B cell (primary cell): ENCODE measurements at regions not wholly inside any gene's neighbourhood (a gene's known extent, or its start where the extent isn't known, plus 50 kb on each side); places are given as distances from the start of the nearest gene placed in this dataset.

Experiments used
- ATAC-seq: fragments of 200-7000 bp; cut with Tn5 transposase; one replicate; pipeline ENCODE4 v1.10.0; 2021; ENCODE audit warnings: low read depth, mild to moderate bottlenecking, moderate number of reproducible peaks, moderate library complexity
- CTCF ChIA-PET: fragments of 350-600 bp; sonication (Branson Sonifier 250); formaldehyde crosslinking; loops from one replicate; lab custom pipeline; 2021; ENCODE audit warnings: antibody characterized with exemption, inconsistent platforms; lab: Charles Lee
- POLR2A ChIA-PET: fragments of 350-600 bp; sonication (Branson Sonifier 250); formaldehyde crosslinking; loops from one replicate; lab custom pipeline; 2021; ENCODE audit warnings: antibody characterized with exemption; lab: Charles Lee
- DNase-seq: peaks from one replicate; pipeline ENCODE4 v3.0.0; 2013
- H2AFZ ChIP-seq: 2 replicates; pipeline ENCODE4 v1.6.1; 2012; ENCODE audit warnings: mild to moderate bottlenecking, low read depth, low read length; ENCODE audit not compliant: insufficient read depth, poor library complexity, severe bottlenecking
- H3K27ac ChIP-seq, 2 donors: 1 replicate in 1 of 2; 2 replicates in 1 of 2; pipeline ENCODE4 v1.5.1; 2012 to 2013; ENCODE audit warnings: low read length in 2 of 2, mild to moderate bottlenecking in 2 of 2, moderate library complexity in 1 of 2
- H3K27me3 ChIP-seq, 4 experiments: fragments of 200-600 bp in 1 of 4; sonication (generic) in 1 of 4; replicated peaks in 1 of 4; 1 replicate in 2 of 4; 2 replicates in 2 of 4; pipeline versions ENCODE4 v1.6.1 to v1.7.0; 2013 to 2016; ENCODE audit warnings: low read length in 3 of 4, mild to moderate bottlenecking in 2 of 4, mixed read lengths in 1 of 4, moderate library complexity in 1 of 4; ENCODE audit not compliant: insufficient read depth in 4 of 4, control insufficient read depth in 3 of 4; ENCODE audit errors: control extremely low read depth in 1 of 4
- H3K36me3 ChIP-seq, 2 experiments: replicated peaks in 1 of 2; 1 replicate in 1 of 2; 2 replicates in 1 of 2; pipeline versions ENCODE4 v1.6.1 to v1.7.1; 2013; ENCODE audit warnings: low read length in 1 of 2; ENCODE audit not compliant: insufficient read depth in 2 of 2, control insufficient read depth in 1 of 2; ENCODE audit errors: control extremely low read depth in 1 of 2, extremely low read depth in 1 of 2
- H3K4me1 ChIP-seq, 2 donors: fragments of 200-600 bp in 1 of 2; sonication (generic) in 1 of 2; 1 replicate in 1 of 2; 2 replicates in 1 of 2; pipeline versions ENCODE4 v1.5.1 to v1.6.1; 2013 to 2017; ENCODE audit warnings: low read length in 2 of 2; ENCODE audit not compliant: control insufficient read depth in 2 of 2, insufficient read depth in 2 of 2
- H3K4me2 ChIP-seq: replicated peaks from 2 replicates; pipeline ENCODE3; 2012; ENCODE audit warnings: mild to moderate bottlenecking, low read depth, low read length; ENCODE audit not compliant: poor library complexity, severe bottlenecking
- H3K4me3 ChIP-seq, 5 experiments: fragments of 200-600 bp in 1 of 5; sonication (generic) in 1 of 5; 1 replicate in 3 of 5; 2 replicates in 2 of 5; pipeline versions ENCODE4 v1.5.1 to v1.7.0; 2011 to 2016; ENCODE audit warnings: low read length in 4 of 5, mild to moderate bottlenecking in 4 of 5, low read depth in 2 of 5, control low read depth in 1 of 5, moderate library complexity in 1 of 5; ENCODE audit not compliant: insufficient read depth in 1 of 5; ENCODE audit errors: control extremely low read depth in 1 of 5, extremely low read depth in 1 of 5
- H3K79me2 ChIP-seq: fragments of 200-600 bp; sonication (generic); one replicate; pipeline ENCODE4 v1.6.0; 2016; ENCODE audit warnings: low read length; ENCODE audit not compliant: control insufficient read depth, insufficient read depth
- H3K9ac ChIP-seq: fragments of 200-600 bp; sonication (generic); 2 replicates; pipeline ENCODE4 v1.6.1; 2017; ENCODE audit warnings: mild to moderate bottlenecking, low read length, moderate library complexity
- H3K9me3 ChIP-seq, 3 donors: one replicate each; pipeline versions ENCODE4 v1.6.1 to v1.7.1; 2013; ENCODE audit warnings: low read length in 2 of 3; ENCODE audit not compliant: control insufficient read depth in 2 of 3, insufficient read depth in 1 of 3; ENCODE audit errors: control extremely low read depth in 1 of 3
- H4K20me1 ChIP-seq: 2 replicates; pipeline ENCODE4 v1.6.0; 2012; ENCODE audit warnings: mild to moderate bottlenecking, low read length; ENCODE audit not compliant: insufficient read depth, control insufficient read depth, poor library complexity, severe bottlenecking
- H3K27ac Mint-ChIP-seq: one replicate; pipeline ENCODE4 v1.8.0; 2021; ENCODE audit warnings: mixed read lengths
- H3K27me3 Mint-ChIP-seq: one replicate; pipeline ENCODE4 v1.8.0; 2021; ENCODE audit warnings: mixed read lengths
- H3K4me1 Mint-ChIP-seq: one replicate; pipeline ENCODE4 v1.8.0; 2021; ENCODE audit warnings: mixed read lengths
- H3K4me3 Mint-ChIP-seq: one replicate; pipeline ENCODE4 v1.8.0; 2021; ENCODE audit warnings: mixed read lengths
- H3K9me3 Mint-ChIP-seq: one replicate; pipeline ENCODE4 v1.8.0; 2022; ENCODE audit warnings: mixed read lengths; ENCODE audit not compliant: insufficient read depth
- EZH2 ChIP-seq: IDR thresholded peaks from 2 replicates; pipeline ENCODE4 v1.6.1; 2012; ENCODE audit warnings: borderline replicate concordance, low read depth, mild to moderate bottlenecking, moderate library complexity, low read length; ENCODE audit not compliant: insufficient read depth, poor library complexity, severe bottlenecking
- WGBS: methylation state at CpG from one replicate; pipeline ENCODE4 v1.1.5; 2013; ENCODE audit warnings: missing lambda C conversion rate; ENCODE audit not compliant: insufficient coverage; 5-methylcytosine and 5-hydroxymethylcytosine counted together
- intact Hi-C: fragments of 100-400 bp; cut with micrococcal nuclease; formaldehyde crosslinking; loops from one replicate; pipeline ENCODE4 v1.10.0; 2022
- TF ChIP-seq, protein P1 (sequence below): fragments of 200-600 bp; IDR thresholded peaks from one replicate; pipeline ENCODE4 v1.8.0; 2022; ENCODE audit warnings: antibody characterized with exemption, mild to moderate bottlenecking

- no peaks in the 10 kb centered on the region for H3K4me1 ChIP-seq
- H3K9ac ChIP-seq = no peak overlapping the region
- Mint-ChIP-seq H3K4me1 (no peaks in the 10 kb centered on the region), H3K27ac (no peak overlapping the region), H3K27me3 (peaks cover 20% of the 10 kb centered on the region), H3K9me3 (no peaks in the 10 kb centered on the region), H3K4me3 (no peak overlapping the region)
- no peak overlapping the region for H3K27ac ChIP-seq
- no peak overlapping the region for H3K4me3 ChIP-seq
- peaks cover 0 to 9% (median 0%) of the 10 kb centered on the region in 3 donors for H3K9me3 ChIP-seq
- WGBS = 63% methylated on average over 8 of the region's 17 CpGs
- no peak overlapping the region for H3K4me2 ChIP-seq
- no peaks in the 10 kb centered on the region for H3K36me3 ChIP-seq
- H2AFZ ChIP-seq = no peak overlapping the region
- CTCF ChIA-PET = no interaction called here
- ATAC-seq = no peak
- DNase-seq = no peak
- H4K20me1 ChIP-seq = no peaks in the 10 kb centered on the region
- H3K79me2 ChIP-seq = no peaks in the 10 kb centered on the region
- POLR2A ChIA-PET = no interaction called here
- intact Hi-C loops = no loop called here
- TF ChIP-seq, protein P1, sequence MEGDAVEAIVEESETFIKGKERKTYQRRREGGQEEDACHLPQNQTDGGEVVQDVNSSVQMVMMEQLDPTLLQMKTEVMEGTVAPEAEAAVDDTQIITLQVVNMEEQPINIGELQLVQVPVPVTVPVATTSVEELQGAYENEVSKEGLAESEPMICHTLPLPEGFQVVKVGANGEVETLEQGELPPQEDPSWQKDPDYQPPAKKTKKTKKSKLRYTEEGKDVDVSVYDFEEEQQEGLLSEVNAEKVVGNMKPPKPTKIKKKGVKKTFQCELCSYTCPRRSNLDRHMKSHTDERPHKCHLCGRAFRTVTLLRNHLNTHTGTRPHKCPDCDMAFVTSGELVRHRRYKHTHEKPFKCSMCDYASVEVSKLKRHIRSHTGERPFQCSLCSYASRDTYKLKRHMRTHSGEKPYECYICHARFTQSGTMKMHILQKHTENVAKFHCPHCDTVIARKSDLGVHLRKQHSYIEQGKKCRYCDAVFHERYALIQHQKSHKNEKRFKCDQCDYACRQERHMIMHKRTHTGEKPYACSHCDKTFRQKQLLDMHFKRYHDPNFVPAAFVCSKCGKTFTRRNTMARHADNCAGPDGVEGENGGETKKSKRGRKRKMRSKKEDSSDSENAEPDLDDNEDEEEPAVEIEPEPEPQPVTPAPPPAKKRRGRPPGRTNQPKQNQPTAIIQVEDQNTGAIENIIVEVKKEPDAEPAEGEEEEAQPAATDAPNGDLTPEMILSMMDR = no peak
- no peak for TF ChIP-seq EZH2
- no peaks in the 10 kb centered on the region for H3K27me3 ChIP-seq
These were observed 315.1 kb downstream of the TFAP2C start for GRCh38 chr20:56943946-56944945.

DNA sequence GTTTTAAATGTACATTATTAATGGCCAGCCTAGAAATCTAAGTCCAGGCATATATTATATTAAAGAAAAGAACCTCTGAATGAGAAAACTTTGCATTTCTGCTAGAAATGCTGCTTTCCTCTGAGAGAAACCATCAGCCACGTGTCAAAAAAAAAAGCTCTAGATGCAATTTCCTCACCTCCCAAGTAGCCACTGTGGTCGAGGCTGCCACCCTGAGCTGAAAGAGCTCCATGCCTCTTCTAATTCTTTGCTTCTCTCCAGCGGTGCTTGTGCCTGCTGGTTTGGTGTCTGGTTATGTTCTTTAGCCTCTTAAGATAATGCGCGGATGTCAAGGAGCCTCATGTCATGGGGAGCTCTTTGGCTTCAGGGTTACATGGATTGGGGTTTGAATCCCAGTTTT is 316.0 kb downstream of the TFAP2C start:
- no peak overlapping the region for H3K4me3 ChIP-seq
- intact Hi-C loops = no loop called here
- no peaks in the 10 kb centered on the region for H3K4me1 ChIP-seq
- ChIA-PET CTCF (no interaction called here), POLR2A (no interaction called here)
- TF ChIP-seq, protein P1 = no peak
- no peak for TF ChIP-seq EZH2
- H3K9me3 ChIP-seq = peaks cover 0 to 12% (median 0%) of the 10 kb centered on the region in 3 donors
- H3K4me2 ChIP-seq = no peak overlapping the region
- H2AFZ ChIP-seq = no peak overlapping the region
- H3K27ac ChIP-seq = no peak overlapping the region
- H3K27me3 ChIP-seq = no peaks in the 10 kb centered on the region
- WGBS = 94% methylated on average over 2 of the region's 5 CpGs
- no peak for ATAC-seq
- H3K27me3 Mint-ChIP-seq = peaks cover 18% of the 10 kb centered on the region
- no peaks in the 10 kb centered on the region for H4K20me1 ChIP-seq
- H3K79me2 ChIP-seq = no peaks in the 10 kb centered on the region
- no peaks in the 10 kb centered on the region for H3K4me1 Mint-ChIP-seq
- H3K9me3 Mint-ChIP-seq = no peaks in the 10 kb centered on the region
- no peak overlapping the region for H3K9ac ChIP-seq
- H3K36me3 ChIP-seq = no peaks in the 10 kb centered on the region
- no peak overlapping the region for H3K27ac Mint-ChIP-seq
- no peak for DNase-seq
- no peak overlapping the region for H3K4me3 Mint-ChIP-seq
